ENCODE measurements at regions not wholly inside any gene's neighbourhood (a gene's known extent, or its start where the extent isn't known, plus 50 kb on each side); places are given as distances from the start of the nearest gene placed in this dataset.

GRCh38 chr11:70885281-70886231, 366.8 kb downstream of the SHANK2 start (continued):
- no peak for TF ChIP-seq REST (IDR thresholded peaks at IDR 0.05; ENCODE audit: unreplicated experiment)
- no peak for TF ChIP-seq ZNF114 (CRISPR knock-in tag; IDR thresholded peaks at IDR 0.05)
- no peak for TF ChIP-seq EZH2phosphoT487 (IDR thresholded peaks at IDR 0.05; ENCODE audit: unreplicated experiment)
- no peak for TF ChIP-seq ZNF462 (CRISPR knock-in tag; IDR thresholded peaks at IDR 0.05)

All from GM23338 (cell line).